C4-2B (cell line): ENCODE measurements at regions not wholly inside any gene's neighbourhood (a gene's known extent, or its start where the extent isn't known, plus 50 kb on each side); places are given as distances from the start of the nearest gene placed in this dataset.

ENCODE experiments used
- H3K27ac ChIP-seq: fragments of 450-650 bp; 2 replicates; pipeline ENCODE4 v1.5.1; 2017
- CTCF ChIP-seq: fragments of 450-650 bp; conservative IDR thresholded peaks from 2 replicates; pipeline ENCODE4 v1.5.1; 2017; ENCODE audit warnings: mild to moderate bottlenecking
- ZFX ChIP-seq: fragments of 450-650 bp; IDR thresholded peaks from 2 replicates; pipeline ENCODE4 v1.6.1; 2017

GRCh38 chr7:145168879-145169278 lies 333.0 kb upstream of the TPK1 start:
- no peak overlapping the region for H3K27ac ChIP-seq
- TF ChIP-seq ZFX, result no peak
- TF ChIP-seq CTCF, result no peak

- TF ChIP-seq CTCF, result no peak
- TF ChIP-seq ZFX, result no peak
- no peak overlapping the region for H3K27ac ChIP-seq
These were observed 332.6 kb upstream of the TPK1 start for GRCh38 chr7:145168427-145168826.

- H3K27ac ChIP-seq, result no peak overlapping the region
- TF ChIP-seq CTCF (no peak), ZFX (no peak)
These were observed 321.0 kb upstream of the TPK1 start for GRCh38 chr7:145156834-145157233.

GRCh38 chr7:145152589-145152988 lies 316.7 kb upstream of the TPK1 start:
- TF ChIP-seq CTCF (no peak), ZFX (no peak)
- H3K27ac ChIP-seq, result no peak overlapping the region

GRCh38 chr7:145151676-145152075 lies 315.8 kb upstream of the TPK1 start:
- no peak for TF ChIP-seq CTCF
- TF ChIP-seq ZFX, result no peak
- no peak overlapping the region for H3K27ac ChIP-seq

- no peak overlapping the region for H3K27ac ChIP-seq
- TF ChIP-seq CTCF, result no peak
- TF ChIP-seq ZFX, result no peak
These were observed 312.0 kb upstream of the TPK1 start for GRCh38 chr7:145147865-145148264.

- TF ChIP-seq CTCF (no peak), ZFX (no peak)
- H3K27ac ChIP-seq, result no peak overlapping the region
These were observed 307.8 kb upstream of the TPK1 start for GRCh38 chr7:145143685-145144084.

GRCh38 chr7:145134377-145134776 lies 298.5 kb upstream of the TPK1 start:
- TF ChIP-seq ZFX (no peak), CTCF (no peak)
- H3K27ac ChIP-seq, result no peak overlapping the region
